ENCODE measurements at regions not wholly inside any gene's neighbourhood (a gene's known extent, or its start where the extent isn't known, plus 50 kb on each side); places are given as distances from the start of the nearest gene placed in this dataset.

- TF ChIP-seq POLR2A (IDR thresholded peaks at IDR 0.05) (no peak), CTCF (IDR thresholded peaks at IDR 0.05) (no peak)
Observed at GRCh38 chr12:67590149-67590790, 58.3 kb upstream of the DYRK2 start.

Measured in testis (tissue), 2 donors.